Keratinocyte (primary cell): ENCODE measurements at regions not wholly inside any gene's neighbourhood (a gene's known extent, or its start where the extent isn't known, plus 50 kb on each side); places are given as distances from the start of the nearest gene placed in this dataset.

ENCODE experiments used
- DNase-seq: peaks from one replicate; pipeline ENCODE4 v3.0.0-alpha.2; 2011; ENCODE audit warnings: low read depth, missing footprints, low spot score
- FAIRE-seq: peaks from 2 replicates; lab custom pipeline; 2011; peaks lifted over from hg19 to GRCh38; lab: Jason Lieb, UNC
- H2AFZ ChIP-seq: 2 replicates; pipeline ENCODE4 v1.6.0; 2012; ENCODE audit warnings: low read length, control low read depth, inconsistent platforms; ENCODE audit not compliant: control insufficient read depth
- H3K27ac ChIP-seq: 2 replicates; pipeline ENCODE4 v1.5.1; 2011; ENCODE audit warnings: low read length; ENCODE audit not compliant: control insufficient read depth, insufficient read depth
- H3K27me3 ChIP-seq: 3 replicates; pipeline ENCODE4 v1.6.0; 2011; ENCODE audit warnings: low read length; ENCODE audit not compliant: control insufficient read depth, insufficient read depth; ENCODE audit errors: extremely low read depth
- H3K36me3 ChIP-seq, 2 experiments: 2 replicates in 1 of 2; 3 replicates in 1 of 2; pipeline ENCODE4 v1.5.1; 2011; ENCODE audit warnings: low read length in 2 of 2, mild to moderate bottlenecking in 1 of 2; ENCODE audit not compliant: control insufficient read depth in 2 of 2, insufficient read depth in 2 of 2; ENCODE audit errors: extremely low read depth in 1 of 2
- H3K4me1 ChIP-seq: 3 replicates; pipeline ENCODE4 v1.5.1; 2011; ENCODE audit warnings: low read length; ENCODE audit not compliant: control insufficient read depth, insufficient read depth; ENCODE audit errors: extremely low read depth
- H3K4me2 ChIP-seq: 3 replicates; pipeline ENCODE4 v1.6.0; 2011; ENCODE audit warnings: low read depth, low read length; ENCODE audit not compliant: control insufficient read depth, insufficient read depth; ENCODE audit errors: extremely low read depth
- H3K4me3 ChIP-seq, 3 experiments: fragments of 200-600 bp in 1 of 3; sonication (generic) in 1 of 3; 2 replicates in 2 of 3; 3 replicates in 1 of 3; pipeline ENCODE4 v1.5.1; 2011 to 2016; ENCODE audit warnings: low read length in 3 of 3, mild to moderate bottlenecking in 3 of 3, control low read depth in 2 of 3, inconsistent platforms in 1 of 3, low read depth in 1 of 3, mixed read lengths in 1 of 3, mixed run types in 1 of 3, moderate library complexity in 1 of 3; ENCODE audit not compliant: control insufficient read depth in 2 of 3, insufficient read depth in 2 of 3; ENCODE audit errors: extremely low read depth in 1 of 3
- H3K79me2 ChIP-seq: 2 replicates; pipeline ENCODE4 v1.6.0; 2012; ENCODE audit warnings: low read length; ENCODE audit not compliant: control insufficient read depth, insufficient read depth
- H3K9ac ChIP-seq: 3 replicates; pipeline ENCODE4 v1.6.0; 2011; ENCODE audit warnings: low read length; ENCODE audit not compliant: control insufficient read depth, insufficient read depth; ENCODE audit errors: extremely low read depth
- H3K9me1 ChIP-seq: 3 replicates; pipeline ENCODE4 v1.6.0; 2011; ENCODE audit warnings: low read length; ENCODE audit not compliant: control insufficient read depth, insufficient read depth; ENCODE audit errors: extremely low read depth
- H3K9me3 ChIP-seq: 2 replicates; pipeline ENCODE4 v1.5.1; 2012; ENCODE audit warnings: low read depth, low read length; ENCODE audit not compliant: control insufficient read depth
- H4K20me1 ChIP-seq: 3 replicates; pipeline ENCODE4 v1.6.0; 2011; ENCODE audit warnings: low read length; ENCODE audit not compliant: control insufficient read depth, insufficient read depth; ENCODE audit errors: extremely low read depth
- CTCF ChIP-seq, 3 experiments: IDR thresholded peaks in 1 of 3; conservative IDR thresholded peaks in 1 of 3; optimal IDR thresholded peaks in 1 of 3; 2 replicates in 2 of 3; 3 replicates in 1 of 3; pipeline versions ENCODE3 to v1.5.1; 2011; ENCODE audit warnings: low read length in 3 of 3, mild to moderate bottlenecking in 3 of 3, moderate library complexity in 2 of 3, control low read depth in 1 of 3, inconsistent platforms in 1 of 3; ENCODE audit not compliant: insufficient read depth in 2 of 3; ENCODE audit errors: extremely low read depth in 1 of 3
- EZH2 ChIP-seq: IDR thresholded peaks from one replicate; pipeline ENCODE4 v1.6.1; 2012; ENCODE audit warnings: inconsistent platforms, mild to moderate bottlenecking, low read length, moderate library complexity
- dilution Hi-C: fragments of 300-500 bp; cut with MboI; formaldehyde crosslinking; loops from one replicate; pipeline ENCODE4 v1.7.0; 2020; ENCODE audit warnings: low sequenced_read_pairs; ENCODE audit not compliant: extremely low pct_ligation_motif_present

GRCh38 chr14:105844047-105844630 lies 317.8 kb downstream of the TMEM121 start:
- DNase-seq (no peak), FAIRE-seq (no peak)
- no peak overlapping the region for H3K4me2 ChIP-seq
- no peaks in the 10 kb centered on the region for H4K20me1 ChIP-seq
- H2AFZ ChIP-seq = no peak overlapping the region
- no peaks in the 10 kb centered on the region for H3K9me1 ChIP-seq
- H3K9ac ChIP-seq = no peak overlapping the region
- no peaks in the 10 kb centered on the region for H3K36me3 ChIP-seq
- H3K9me3 ChIP-seq = peaks cover 18% of the 10 kb centered on the region
- H3K27me3 ChIP-seq = no peaks in the 10 kb centered on the region
- dilution Hi-C loops = no loop called here
- H3K4me1 ChIP-seq = no peaks in the 10 kb centered on the region
- no peak overlapping the region for H3K27ac ChIP-seq
- H3K79me2 ChIP-seq = no peaks in the 10 kb centered on the region
- TF ChIP-seq CTCF (optimal IDR thresholded peaks at IDR 0.05 in 1 of 3, IDR thresholded peaks at IDR 0.05 in 1 of 3, conservative IDR thresholded peaks at IDR 0.05 in 1 of 3; ENCODE audit: extremely low read depth in 1 of 3, insufficient read depth in 2 of 3, low read length in 3 of 3) = no peak
- no peak for TF ChIP-seq EZH2
- no peak overlapping the region for H3K4me3 ChIP-seq

GRCh38 chr14:105844810-105845724 lies 318.7 kb downstream of the TMEM121 start:
- Histone ChIP-seq H3K9me1 (no peaks in the 10 kb centered on the region), H3K4me3 (no peak overlapping the region), H3K9me3 (peaks cover 11% of the 10 kb centered on the region), H3K79me2 (no peaks in the 10 kb centered on the region), H3K27me3 (no peaks in the 10 kb centered on the region), H3K9ac (no peak overlapping the region), H3K36me3 (no peaks in the 10 kb centered on the region), H3K4me1 (no peaks in the 10 kb centered on the region), H4K20me1 (no peaks in the 10 kb centered on the region), H2AFZ (no peak overlapping the region), H3K4me2 (no peak overlapping the region), H3K27ac (no peak overlapping the region)
- dilution Hi-C loops = no loop called here
- FAIRE-seq (no peak), DNase-seq (no peak)
- TF ChIP-seq CTCF (optimal IDR thresholded peaks at IDR 0.05 in 1 of 3, IDR thresholded peaks at IDR 0.05 in 1 of 3, conservative IDR thresholded peaks at IDR 0.05 in 1 of 3; ENCODE audit: extremely low read depth in 1 of 3, insufficient read depth in 2 of 3, low read length in 3 of 3) (no peak), EZH2 (no peak)
